HL-60 (cell line): ENCODE measurements at regions not wholly inside any gene's neighbourhood (a gene's known extent, or its start where the extent isn't known, plus 50 kb on each side); places are given as distances from the start of the nearest gene placed in this dataset.
"Not testable (repeated sequence)": the region's sequence is repeated elsewhere in the genome, so short reads cannot be mapped to it uniquely, and the experiment has no call there.

Experiments
- DNase-seq, 2 experiments: peaks; one replicate each; pipeline ENCODE4 v3.0.0-alpha.2; 2010 to 2020; ENCODE audit warnings: low read depth in 1 of 2, low spot score in 1 of 2
- H3K27ac ChIP-seq: fragments of 250-450 bp; sonication (Bioruptor Pico); replicated peaks from 2 replicates; pipeline ENCODE4 v1.5.1; 2020; ENCODE audit warnings: mild to moderate bottlenecking, moderate library complexity
- H3K27me3 ChIP-seq: fragments of 250-450 bp; sonication (Bioruptor Pico); 2 replicates; pipeline ENCODE4 v1.5.1; 2021; ENCODE audit warnings: mild to moderate bottlenecking, moderate library complexity; ENCODE audit not compliant: insufficient read depth, poor library complexity, severe bottlenecking
- H3K4me3 ChIP-seq: replicated peaks from 2 replicates; pipeline ENCODE4 v1.5.1; 2011; ENCODE audit warnings: mild to moderate bottlenecking, control low read depth, low read length; ENCODE audit not compliant: insufficient read depth
- CTCF ChIP-seq: IDR thresholded peaks from one replicate; pipeline ENCODE4 v1.5.1; 2011; ENCODE audit warnings: low read length, control low read depth, inconsistent platforms; ENCODE audit not compliant: insufficient read depth
- GABPA ChIP-seq: IDR thresholded peaks from 2 replicates; pipeline ENCODE4 v1.6.1; 2012; ENCODE audit warnings: low read depth
- POLR2AphosphoS5 ChIP-seq: IDR thresholded peaks from 2 replicates; pipeline ENCODE4 v1.6.1; 2012; ENCODE audit warnings: low read depth
- REST ChIP-seq: IDR thresholded peaks from 2 replicates; pipeline ENCODE4 v1.6.1; 2012; ENCODE audit warnings: low read depth; ENCODE audit not compliant: insufficient replicate concordance
- SPI1 ChIP-seq: IDR thresholded peaks from 2 replicates; pipeline ENCODE4 v1.6.1; 2012; ENCODE audit warnings: low read depth, mild to moderate bottlenecking, borderline replicate concordance

- no peaks in the 10 kb centered on the region for H3K27me3 ChIP-seq
- H3K27ac ChIP-seq: no peak overlapping the region
- TF ChIP-seq REST (no peak), GABPA (no peak), CTCF (no peak), POLR2AphosphoS5 (no peak), SPI1 (no peak)
- H3K4me3 ChIP-seq: no peak overlapping the region
- DNase-seq: no peak
Observed at GRCh38 chr10:20573924-20574323, 323.2 kb downstream of the NEBL start.

- not testable (repeated sequence) for DNase-seq, H3K27me3 ChIP-seq, H3K4me3 ChIP-seq, H3K27ac ChIP-seq
Observed at GRCh38 chr10:20555990-20556389, 341.1 kb downstream of the NEBL start.

GRCh38 chr10:20552382-20552781 is 344.7 kb downstream of the NEBL start:
- TF ChIP-seq POLR2AphosphoS5 (no peak), REST (no peak), CTCF (no peak), GABPA (no peak), SPI1 (no peak)
- Histone ChIP-seq H3K27me3 (no peaks in the 10 kb centered on the region), H3K27ac (no peak overlapping the region), H3K4me3 (no peak overlapping the region)
- DNase-seq: no peak

- Histone ChIP-seq H3K27ac (no peak overlapping the region), H3K4me3 (no peak overlapping the region), H3K27me3 (no peaks in the 10 kb centered on the region)
- DNase-seq: no peak
- no peak for TF ChIP-seq POLR2AphosphoS5
- no peak for TF ChIP-seq SPI1
- no peak for TF ChIP-seq REST
- TF ChIP-seq CTCF: no peak
- no peak for TF ChIP-seq GABPA
Observed at GRCh38 chr10:20551761-20552160, 345.4 kb downstream of the NEBL start.
